ENCODE measurements at regions not wholly inside any gene's neighbourhood (a gene's known extent, or its start where the extent isn't known, plus 50 kb on each side); places are given as distances from the start of the nearest gene placed in this dataset.

GRCh38 chr15:53115563-53115962, 325.4 kb upstream of the ONECUT1 start:
- TF ChIP-seq CTCF (IDR thresholded peaks at IDR 0.05) (no peak), EP300 (IDR thresholded peaks at IDR 0.05) (no peak), POLR2A (IDR thresholded peaks at IDR 0.05; ENCODE audit: low read depth) (no peak), POLR2AphosphoS5 (IDR thresholded peaks at IDR 0.05) (no peak)

Measured in esophagus muscularis mucosa (tissue), 4 donors.